Mesodermal cell (in vitro differentiated cells): ENCODE measurements at regions not wholly inside any gene's neighbourhood (a gene's known extent, or its start where the extent isn't known, plus 50 kb on each side); places are given as distances from the start of the nearest gene placed in this dataset.
"Not testable (repeated sequence)": the region's sequence is repeated elsewhere in the genome, so short reads cannot be mapped to it uniquely, and the experiment has no call there.

Experiments
- H3K27ac ChIP-seq: 2 replicates; pipeline ENCODE4 v1.7.0; 2013; ENCODE audit warnings: mild to moderate bottlenecking, low read depth, low read length, moderate library complexity; ENCODE audit not compliant: severe bottlenecking
- H3K36me3 ChIP-seq: 2 replicates; pipeline ENCODE4 v1.7.1; 2013; ENCODE audit warnings: mild to moderate bottlenecking, low read length, moderate library complexity; ENCODE audit not compliant: control insufficient read depth, insufficient read depth
- H3K4me1 ChIP-seq: one replicate; pipeline ENCODE4 v1.7.1; 2013; ENCODE audit warnings: mild to moderate bottlenecking, low read length; ENCODE audit not compliant: insufficient read depth, control insufficient read depth, poor library complexity, severe bottlenecking
- H3K4me3 ChIP-seq: 2 replicates; pipeline ENCODE4 v1.7.0; 2013; ENCODE audit warnings: low read length, control low read depth, mild to moderate bottlenecking; ENCODE audit not compliant: insufficient read depth, poor library complexity, severe bottlenecking; ENCODE audit errors: extremely low read depth
- H3K9me3 ChIP-seq: 2 replicates; pipeline ENCODE4 v1.7.1; 2013; ENCODE audit warnings: mild to moderate bottlenecking, low read length, moderate library complexity; ENCODE audit not compliant: control insufficient read depth
- WGBS, 2 experiments: methylation state at CpG; one replicate each; pipeline ENCODE4 v1.1.5; 2013; ENCODE audit warnings: missing lambda C conversion rate in 2 of 2; ENCODE audit not compliant: insufficient coverage in 2 of 2; 5-methylcytosine and 5-hydroxymethylcytosine counted together

DNA sequence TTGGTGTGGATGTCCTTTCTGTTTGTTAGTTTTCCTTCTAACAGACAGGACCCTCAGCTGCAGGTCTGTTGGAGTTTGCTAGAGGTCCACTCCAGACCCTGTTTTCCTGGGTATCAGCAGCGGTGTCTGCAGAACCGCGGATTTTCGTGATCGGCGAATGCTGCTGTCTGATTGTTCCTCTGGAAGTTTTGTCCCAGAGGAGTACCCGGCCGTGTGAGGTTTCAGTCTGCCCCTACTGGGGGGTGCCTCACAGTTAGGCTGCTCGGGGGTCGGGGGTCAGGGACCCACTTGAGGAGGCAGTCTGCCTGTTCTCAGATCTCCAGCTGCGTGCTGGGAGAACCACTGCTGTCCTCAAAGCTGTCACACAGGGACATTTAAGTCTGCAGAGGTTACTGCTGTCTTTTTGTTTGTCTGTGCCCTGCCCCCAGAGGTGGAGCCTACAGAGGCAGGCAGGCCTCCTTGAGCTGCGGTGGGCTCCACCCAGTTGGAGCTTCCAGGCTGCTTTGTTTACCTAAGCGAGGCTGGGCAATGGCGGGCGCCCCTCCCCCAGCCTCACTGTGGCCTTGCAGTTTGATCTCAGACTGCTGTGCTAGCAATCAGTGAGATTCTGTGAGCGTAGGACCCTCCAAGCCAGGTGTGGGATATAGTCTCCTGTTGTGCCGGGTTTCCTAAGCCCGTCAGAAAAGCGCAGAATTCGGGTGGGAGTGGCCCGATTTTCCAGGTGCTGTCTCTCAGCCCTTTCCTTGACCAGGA is 345.2 kb downstream of the PTH2R start:
- WGBS, 2 experiments: 93 to 94% methylated on average over 17 of the region's 21 CpGs

DNA sequence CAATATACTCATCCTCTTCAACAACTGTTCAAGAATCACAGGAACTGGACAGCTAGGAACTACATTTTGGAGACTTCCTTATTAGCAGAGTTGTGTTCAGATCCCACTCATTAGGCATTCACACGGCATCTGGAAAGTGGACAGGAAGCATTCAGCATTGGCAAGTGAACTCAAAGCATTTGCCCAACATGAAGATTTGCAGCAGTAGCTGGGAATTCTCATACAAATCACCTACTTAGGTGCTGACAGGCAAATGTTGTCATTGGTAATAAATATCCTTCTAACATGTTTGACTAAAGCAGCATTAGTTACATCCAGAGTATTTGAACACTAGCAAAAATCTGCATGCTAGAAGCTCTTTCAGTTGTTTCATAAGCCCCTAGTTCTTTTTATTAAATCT is 350.8 kb downstream of the PTH2R start:
- WGBS, 2 experiments: 89% methylated on average over 1 of the region's 1 CpG; no CpG with 5 or more reads in 1 of the 2 experiments

More for the DNA sequence above, 345.2 kb downstream of the PTH2R start:
- not testable (repeated sequence) for H3K4me3 ChIP-seq, H3K27ac ChIP-seq, H3K9me3 ChIP-seq, H3K4me1 ChIP-seq, H3K36me3 ChIP-seq

GRCh38 chr2:208773074-208773473 is 366.5 kb downstream of the PTH2R start:
- H3K27ac ChIP-seq, H3K36me3 ChIP-seq, H3K9me3 ChIP-seq, H3K4me3 ChIP-seq, H3K4me1 ChIP-seq: not testable (repeated sequence)
- 89% methylated on average over 1 of the region's 2 CpGs; no CpG with 5 or more reads in 1 of the 2 experiments for WGBS, 2 experiments

More for the DNA sequence above, 350.8 kb downstream of the PTH2R start:
- H3K9me3 ChIP-seq: no peaks in the 10 kb centered on the region
- no peaks in the 10 kb centered on the region for H3K36me3 ChIP-seq
- no peak overlapping the region for H3K27ac ChIP-seq
- H3K4me3 ChIP-seq: no peak overlapping the region
- H3K4me1 ChIP-seq: no peaks in the 10 kb centered on the region

DNA sequence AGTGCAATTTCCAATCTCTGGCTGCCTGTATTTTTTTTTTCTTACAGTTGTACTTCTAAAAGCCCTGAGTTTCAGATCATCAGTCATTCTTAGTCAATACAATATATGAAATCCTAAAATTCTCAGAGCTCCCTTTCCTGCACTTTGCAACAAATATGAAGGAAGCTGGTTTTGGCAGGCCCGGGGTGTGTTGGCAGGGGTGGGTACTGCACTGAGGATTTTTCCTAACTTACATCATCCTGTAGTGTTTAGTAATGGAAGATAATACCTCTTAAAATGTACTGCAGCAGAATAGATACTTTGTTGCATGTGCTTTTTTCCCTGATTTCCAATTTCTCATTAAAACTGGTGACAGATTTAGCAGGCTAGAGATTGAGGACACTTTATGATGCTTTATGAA is 374.6 kb downstream of the PTH2R start:
- no peaks in the 10 kb centered on the region for H3K9me3 ChIP-seq
- H3K27ac ChIP-seq: no peak overlapping the region
- no CpG with 5 or more reads among the region's 1 CpG for WGBS, 2 experiments
- H3K36me3 ChIP-seq: no peaks in the 10 kb centered on the region
- H3K4me3 ChIP-seq: no peak overlapping the region
- no peaks in the 10 kb centered on the region for H3K4me1 ChIP-seq

GRCh38 chr2:208782097-208782496 is 375.5 kb downstream of the PTH2R start:
- 59 to 61% methylated on average over 3 of the region's 6 CpGs for WGBS, 2 experiments
- no peaks in the 10 kb centered on the region for H3K36me3 ChIP-seq

GRCh38 chr2:208783184-208783583 is 376.6 kb downstream of the PTH2R start:
- no peaks in the 10 kb centered on the region for H3K36me3 ChIP-seq
- no peaks in the 10 kb centered on the region for H3K9me3 ChIP-seq
- H3K4me1 ChIP-seq: no peaks in the 10 kb centered on the region
- no peak overlapping the region for H3K4me3 ChIP-seq
- no peak overlapping the region for H3K27ac ChIP-seq

More at GRCh38 chr2:208782097-208782496, 375.5 kb downstream of the PTH2R start:
- Histone ChIP-seq H3K27ac (no peak overlapping the region), H3K4me3 (no peak overlapping the region), H3K9me3 (no peaks in the 10 kb centered on the region), H3K4me1 (no peaks in the 10 kb centered on the region)

DNA sequence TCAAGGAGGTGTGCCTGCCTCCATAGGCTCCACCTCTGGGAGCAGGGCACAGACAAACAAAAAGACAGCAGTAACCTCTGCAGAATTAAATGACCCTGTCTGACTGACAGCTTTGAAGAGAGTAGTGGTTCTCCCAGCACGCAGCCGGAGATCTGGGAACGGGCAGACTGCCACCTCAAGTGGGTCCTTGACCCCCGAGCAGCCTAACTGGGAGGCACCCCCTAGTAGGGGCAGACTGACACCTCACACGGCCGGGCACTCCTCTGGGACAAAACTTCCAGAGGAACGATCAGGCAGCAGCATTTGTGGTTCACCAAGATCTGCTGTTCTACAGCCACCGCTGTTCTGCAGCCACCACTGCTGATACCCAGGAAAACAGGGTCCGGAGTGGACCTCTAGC is 378.2 kb downstream of the PTH2R start:
- not testable (repeated sequence) for H3K36me3 ChIP-seq, H3K4me3 ChIP-seq, H3K9me3 ChIP-seq, H3K27ac ChIP-seq, H3K4me1 ChIP-seq
- WGBS, 2 experiments: 92% methylated on average over 7 to 9 of the region's 9 CpGs

DNA sequence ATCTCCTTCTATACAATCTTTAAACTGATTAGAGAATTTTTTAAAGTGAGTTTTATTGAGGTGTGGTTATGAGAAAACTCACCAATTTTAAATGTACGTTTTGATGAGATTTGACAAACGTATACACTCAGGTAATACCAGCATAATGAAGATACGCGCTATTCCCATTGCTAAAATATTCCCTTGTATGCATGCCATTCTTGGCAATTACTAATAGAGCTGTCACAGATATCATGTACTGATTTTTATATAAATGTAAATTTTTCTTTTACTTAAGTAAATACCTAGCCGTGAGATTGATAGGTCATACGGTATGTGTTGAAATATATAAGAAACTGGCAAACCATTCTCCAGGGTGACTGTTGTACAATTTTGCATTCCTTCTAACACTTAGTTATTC is 384.7 kb downstream of the PTH2R start:
- no peaks in the 10 kb centered on the region for H3K9me3 ChIP-seq
- H3K27ac ChIP-seq: no peak overlapping the region
- no peaks in the 10 kb centered on the region for H3K4me1 ChIP-seq
- no peaks in the 10 kb centered on the region for H3K36me3 ChIP-seq
- no CpG with 5 or more reads among the region's 6 CpGs for WGBS, 2 experiments
- H3K4me3 ChIP-seq: no peak overlapping the region

DNA sequence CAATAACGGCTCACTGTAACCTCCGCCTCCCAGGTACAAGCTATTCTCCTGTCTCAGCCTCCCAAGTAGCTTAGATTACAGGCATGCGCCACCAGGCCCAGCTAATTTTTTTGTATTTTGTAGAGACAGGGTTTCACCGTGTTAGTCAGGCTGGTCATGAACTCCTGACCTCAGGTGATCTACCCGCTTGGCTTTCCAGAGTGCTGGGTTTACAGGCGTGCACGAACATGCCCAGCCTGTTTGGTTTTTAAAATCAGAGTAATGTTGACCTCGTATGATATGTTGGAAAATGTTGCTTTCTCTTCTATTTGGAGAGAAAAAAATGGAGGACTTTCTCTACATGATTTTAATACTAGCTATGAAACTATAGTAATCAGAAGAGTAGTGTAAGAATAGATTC is 386.2 kb downstream of the PTH2R start:
- no peaks in the 10 kb centered on the region for H3K36me3 ChIP-seq
- H3K27ac ChIP-seq: no peak overlapping the region
- whole genome bisulfite sequencing, 2 experiments: 76 to 90% methylated on average over 4 to 7 of the region's 8 CpGs
- no peaks in the 10 kb centered on the region for H3K9me3 ChIP-seq
- H3K4me1 ChIP-seq: no peaks in the 10 kb centered on the region
- H3K4me3 ChIP-seq: no peak overlapping the region

DNA sequence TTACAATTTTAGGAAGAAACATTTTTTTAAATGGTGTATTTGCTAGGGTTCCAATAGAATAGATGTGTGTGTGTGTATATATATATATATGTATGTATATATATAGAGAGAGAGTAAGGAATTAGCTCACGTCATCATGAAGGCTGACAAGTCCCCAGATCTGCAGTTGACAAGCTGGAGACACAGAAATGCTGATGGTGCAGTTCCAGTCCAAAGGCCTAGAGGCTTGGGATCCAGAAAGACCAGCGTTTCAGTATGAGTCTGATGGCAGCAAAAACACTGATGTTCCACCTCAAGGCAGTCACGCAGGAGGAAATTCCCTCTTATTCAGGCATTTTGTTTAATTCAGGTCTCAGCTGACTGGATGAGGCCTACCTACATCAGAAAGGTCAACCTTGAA is 386.8 kb downstream of the PTH2R start:
- Histone ChIP-seq H3K4me3 (no peak overlapping the region), H3K4me1 (no peaks in the 10 kb centered on the region), H3K9me3 (no peaks in the 10 kb centered on the region), H3K27ac (no peak overlapping the region), H3K36me3 (no peaks in the 10 kb centered on the region)
- 88 to 92% methylated on average over 3 of the region's 3 CpGs for WGBS, 2 experiments

- no CpG with 5 or more reads among the region's 4 CpGs for WGBS, 2 experiments
- Histone ChIP-seq H3K4me1 (no peaks in the 10 kb centered on the region), H3K36me3 (no peaks in the 10 kb centered on the region), H3K27ac (no peak overlapping the region), H3K4me3 (no peak overlapping the region), H3K9me3 (no peaks in the 10 kb centered on the region)
These were observed 387.8 kb downstream of the PTH2R start for GRCh38 chr2:208794288-208794975.
